ENCODE measurements at regions not wholly inside any gene's neighbourhood (a gene's known extent, or its start where the extent isn't known, plus 50 kb on each side); places are given as distances from the start of the nearest gene placed in this dataset.
"Not testable (repeated sequence)": the region's sequence is repeated elsewhere in the genome, so short reads cannot be mapped to it uniquely, and the experiment has no call there.

GRCh38 chr5:116778032-116778431 is 203.4 kb upstream of the SEMA6A start:
- WGBS, 2 donors = 59 to 63% methylated on average over 10 of the region's 10 CpGs
- Histone ChIP-seq H3K9me3 (ENCODE audit: control insufficient read depth in 2 of 2, insufficient read depth in 1 of 2, low read depth in 1 of 2, low read length in 1 of 2) (no peaks in the 10 kb centered on the region), H3K4me3 (ENCODE audit: low read depth in 1 of 2, low read length in 2 of 2) (no peak overlapping the region), H3K36me3 (ENCODE audit: control insufficient read depth in 2 of 2, insufficient read depth in 2 of 2, low read length in 1 of 2) (no peaks in the 10 kb centered on the region), H3K27ac (ENCODE audit: low read depth in 2 of 2, low read length in 1 of 2) (no peak overlapping the region), H3K27me3 (ENCODE audit: control insufficient read depth in 1 of 2, insufficient read depth in 2 of 2, low read length in 2 of 2) (no peaks in the 10 kb centered on the region), H3K4me1 (ENCODE audit: control insufficient read depth in 2 of 2, insufficient read depth in 2 of 2, low read length in 1 of 2) (no peaks in the 10 kb centered on the region)

- H3K4me3 ChIP-seq (ENCODE audit: low read depth in 1 of 2, low read length in 2 of 2) = no peak overlapping the region
- H3K27me3 ChIP-seq (ENCODE audit: control insufficient read depth in 1 of 2, insufficient read depth in 2 of 2, low read length in 2 of 2) = no peaks in the 10 kb centered on the region
- H3K9me3 ChIP-seq (ENCODE audit: control insufficient read depth in 2 of 2, insufficient read depth in 1 of 2, low read depth in 1 of 2, low read length in 1 of 2) = no peaks in the 10 kb centered on the region
- no peaks in the 10 kb centered on the region for H3K36me3 ChIP-seq (ENCODE audit: control insufficient read depth in 2 of 2, insufficient read depth in 2 of 2, low read length in 1 of 2)
- no peak overlapping the region for H3K27ac ChIP-seq (ENCODE audit: low read depth in 2 of 2, low read length in 1 of 2)
- 88 to 96% methylated on average over 5 of the region's 5 CpGs for WGBS, 2 donors
- H3K4me1 ChIP-seq (ENCODE audit: control insufficient read depth in 2 of 2, insufficient read depth in 2 of 2, low read length in 1 of 2) = peaks cover 0 to 2% of the 10 kb centered on the region in 2 donors
Measured at GRCh38 chr5:116773926-116774325, 199.3 kb upstream of the SEMA6A start.

GRCh38 chr5:116772806-116773205 is 198.2 kb upstream of the SEMA6A start:
- no peak overlapping the region for H3K27ac ChIP-seq (ENCODE audit: low read depth in 2 of 2, low read length in 1 of 2)
- H3K9me3 ChIP-seq (ENCODE audit: control insufficient read depth in 2 of 2, insufficient read depth in 1 of 2, low read depth in 1 of 2, low read length in 1 of 2) = no peaks in the 10 kb centered on the region
- H3K36me3 ChIP-seq (ENCODE audit: control insufficient read depth in 2 of 2, insufficient read depth in 2 of 2, low read length in 1 of 2) = no peaks in the 10 kb centered on the region
- H3K4me1 ChIP-seq (ENCODE audit: control insufficient read depth in 2 of 2, insufficient read depth in 2 of 2, low read length in 1 of 2) = peaks cover 0 to 2% of the 10 kb centered on the region in 2 donors
- no peaks in the 10 kb centered on the region for H3K27me3 ChIP-seq (ENCODE audit: control insufficient read depth in 1 of 2, insufficient read depth in 2 of 2, low read length in 2 of 2)
- no peak overlapping the region for H3K4me3 ChIP-seq (ENCODE audit: low read depth in 1 of 2, low read length in 2 of 2)
- 46 to 57% methylated on average over 3 of the region's 3 CpGs for WGBS, 2 donors

- Histone ChIP-seq H3K27ac (ENCODE audit: low read depth in 2 of 2, low read length in 1 of 2) (no peak overlapping the region), H3K27me3 (ENCODE audit: control insufficient read depth in 1 of 2, insufficient read depth in 2 of 2, low read length in 2 of 2) (no peaks in the 10 kb centered on the region), H3K36me3 (ENCODE audit: control insufficient read depth in 2 of 2, insufficient read depth in 2 of 2, low read length in 1 of 2) (no peaks in the 10 kb centered on the region), H3K9me3 (ENCODE audit: control insufficient read depth in 2 of 2, insufficient read depth in 1 of 2, low read depth in 1 of 2, low read length in 1 of 2) (no peaks in the 10 kb centered on the region), H3K4me1 (ENCODE audit: control insufficient read depth in 2 of 2, insufficient read depth in 2 of 2, low read length in 1 of 2) (peaks cover 0 to 2% of the 10 kb centered on the region in 2 donors), H3K4me3 (ENCODE audit: low read depth in 1 of 2, low read length in 2 of 2) (no peak overlapping the region)
- WGBS, 2 donors = 39 to 53% methylated on average over 1 of the region's 1 CpG
Measured at GRCh38 chr5:116772152-116772501, 197.5 kb upstream of the SEMA6A start.

GRCh38 chr5:116771466-116772151 is 197.0 kb upstream of the SEMA6A start:
- Histone ChIP-seq H3K4me1 (ENCODE audit: control insufficient read depth in 2 of 2, insufficient read depth in 2 of 2, low read length in 1 of 2) (peaks cover 0 to 2% of the 10 kb centered on the region in 2 donors), H3K36me3 (ENCODE audit: control insufficient read depth in 2 of 2, insufficient read depth in 2 of 2, low read length in 1 of 2) (no peaks in the 10 kb centered on the region), H3K27me3 (ENCODE audit: control insufficient read depth in 1 of 2, insufficient read depth in 2 of 2, low read length in 2 of 2) (no peaks in the 10 kb centered on the region), H3K4me3 (ENCODE audit: low read depth in 1 of 2, low read length in 2 of 2) (no peak overlapping the region), H3K27ac (ENCODE audit: low read depth in 2 of 2, low read length in 1 of 2) (no peak overlapping the region), H3K9me3 (ENCODE audit: control insufficient read depth in 2 of 2, insufficient read depth in 1 of 2, low read depth in 1 of 2, low read length in 1 of 2) (no peaks in the 10 kb centered on the region)
- WGBS, 2 donors = 60 to 67% methylated on average over 9 of the region's 9 CpGs

- H3K9me3 ChIP-seq (ENCODE audit: control insufficient read depth in 2 of 2, insufficient read depth in 1 of 2, low read depth in 1 of 2, low read length in 1 of 2); H3K27ac ChIP-seq (ENCODE audit: low read depth in 2 of 2, low read length in 1 of 2); H3K27me3 ChIP-seq (ENCODE audit: control insufficient read depth in 1 of 2, insufficient read depth in 2 of 2, low read length in 2 of 2); H3K4me1 ChIP-seq (ENCODE audit: control insufficient read depth in 2 of 2, insufficient read depth in 2 of 2, low read length in 1 of 2); H3K4me3 ChIP-seq (ENCODE audit: low read depth in 1 of 2, low read length in 2 of 2); H3K36me3 ChIP-seq (ENCODE audit: control insufficient read depth in 2 of 2, insufficient read depth in 2 of 2, low read length in 1 of 2): not testable (repeated sequence)
- WGBS, 2 donors = 98 to 99% methylated on average over 2 of the region's 2 CpGs
Measured at GRCh38 chr5:116769953-116770352, 195.3 kb upstream of the SEMA6A start.

- H3K36me3 ChIP-seq (ENCODE audit: control insufficient read depth in 2 of 2, insufficient read depth in 2 of 2, low read length in 1 of 2) = no peaks in the 10 kb centered on the region
- H3K27me3 ChIP-seq (ENCODE audit: control insufficient read depth in 1 of 2, insufficient read depth in 2 of 2, low read length in 2 of 2) = no peaks in the 10 kb centered on the region
- H3K27ac ChIP-seq (ENCODE audit: low read depth in 2 of 2, low read length in 1 of 2) = no peak overlapping the region
- no peaks in the 10 kb centered on the region for H3K9me3 ChIP-seq (ENCODE audit: control insufficient read depth in 2 of 2, insufficient read depth in 1 of 2, low read depth in 1 of 2, low read length in 1 of 2)
- H3K4me1 ChIP-seq (ENCODE audit: control insufficient read depth in 2 of 2, insufficient read depth in 2 of 2, low read length in 1 of 2) = peaks cover 0 to 2% of the 10 kb centered on the region in 2 donors
- H3K4me3 ChIP-seq (ENCODE audit: low read depth in 1 of 2, low read length in 2 of 2) = no peak overlapping the region
- 92 to 98% methylated on average over 7 of the region's 7 CpGs for WGBS, 2 donors
Measured at GRCh38 chr5:116769470-116769869, 194.8 kb upstream of the SEMA6A start.

GRCh38 chr5:116766470-116766947 is 191.9 kb upstream of the SEMA6A start:
- Histone ChIP-seq H3K4me3 (ENCODE audit: low read depth in 1 of 2, low read length in 2 of 2) (no peak overlapping the region), H3K4me1 (ENCODE audit: control insufficient read depth in 2 of 2, insufficient read depth in 2 of 2, low read length in 1 of 2) (peaks cover 0 to under 1% of the 10 kb centered on the region in 2 donors), H3K27ac (ENCODE audit: low read depth in 2 of 2, low read length in 1 of 2) (no peak overlapping the region), H3K9me3 (ENCODE audit: control insufficient read depth in 2 of 2, insufficient read depth in 1 of 2, low read depth in 1 of 2, low read length in 1 of 2) (no peaks in the 10 kb centered on the region), H3K27me3 (ENCODE audit: control insufficient read depth in 1 of 2, insufficient read depth in 2 of 2, low read length in 2 of 2) (no peaks in the 10 kb centered on the region), H3K36me3 (ENCODE audit: control insufficient read depth in 2 of 2, insufficient read depth in 2 of 2, low read length in 1 of 2) (no peaks in the 10 kb centered on the region)
- 36 to 43% methylated on average over 6 of the region's 6 CpGs for WGBS, 2 donors

GRCh38 chr5:116765441-116765840 is 190.8 kb upstream of the SEMA6A start:
- 28 to 31% methylated on average over 1 of the region's 1 CpG for WGBS, 2 donors
- H3K27ac ChIP-seq (ENCODE audit: low read depth in 2 of 2, low read length in 1 of 2) = no peak overlapping the region

GRCh38 chr5:116764941-116765340 is 190.3 kb upstream of the SEMA6A start:
- Histone ChIP-seq H3K9me3 (ENCODE audit: control insufficient read depth in 2 of 2, insufficient read depth in 1 of 2, low read depth in 1 of 2, low read length in 1 of 2) (no peaks in the 10 kb centered on the region), H3K4me3 (ENCODE audit: low read depth in 1 of 2, low read length in 2 of 2) (no peak overlapping the region), H3K27ac (ENCODE audit: low read depth in 2 of 2, low read length in 1 of 2) (no peak overlapping the region), H3K4me1 (ENCODE audit: control insufficient read depth in 2 of 2, insufficient read depth in 2 of 2, low read length in 1 of 2) (no peaks in the 10 kb centered on the region), H3K36me3 (ENCODE audit: control insufficient read depth in 2 of 2, insufficient read depth in 2 of 2, low read length in 1 of 2) (no peaks in the 10 kb centered on the region), H3K27me3 (ENCODE audit: control insufficient read depth in 1 of 2, insufficient read depth in 2 of 2, low read length in 2 of 2) (no peaks in the 10 kb centered on the region)
- 75 to 86% methylated on average over 2 of the region's 2 CpGs for WGBS, 2 donors

More at GRCh38 chr5:116765441-116765840, 190.8 kb upstream of the SEMA6A start:
- H3K4me3 ChIP-seq (ENCODE audit: low read depth in 1 of 2, low read length in 2 of 2) = no peak overlapping the region
- H3K36me3 ChIP-seq (ENCODE audit: control insufficient read depth in 2 of 2, insufficient read depth in 2 of 2, low read length in 1 of 2) = no peaks in the 10 kb centered on the region
- no peaks in the 10 kb centered on the region for H3K4me1 ChIP-seq (ENCODE audit: control insufficient read depth in 2 of 2, insufficient read depth in 2 of 2, low read length in 1 of 2)
- no peaks in the 10 kb centered on the region for H3K27me3 ChIP-seq (ENCODE audit: control insufficient read depth in 1 of 2, insufficient read depth in 2 of 2, low read length in 2 of 2)
- no peaks in the 10 kb centered on the region for H3K9me3 ChIP-seq (ENCODE audit: control insufficient read depth in 2 of 2, insufficient read depth in 1 of 2, low read depth in 1 of 2, low read length in 1 of 2)
